Smooth muscle cell (in vitro differentiated cells): ENCODE measurements at regions not wholly inside any gene's neighbourhood (a gene's known extent, or its start where the extent isn't known, plus 50 kb on each side); places are given as distances from the start of the nearest gene placed in this dataset.
A peak's percentile ranks its signal among the peaks of the same experiment; 100 is the strongest.

Experiments used
- DNase-seq: peaks from one replicate; lab custom pipeline; 2025; ENCODE audit not compliant: unreplicated experiment; lab: John Stamatoyannopoulos, UW
- H2AFZ ChIP-seq: fragments of 200-600 bp; sonication (generic); 2 replicates; pipeline ENCODE4 v1.6.0; 2016; ENCODE audit warnings: antibody characterized with exemption, low read depth, mild to moderate bottlenecking
- H3F3A ChIP-seq: fragments of 200-600 bp; sonication (generic); 2 replicates; pipeline ENCODE4 v1.6.0; 2017; ENCODE audit warnings: antibody characterized with exemption, low read depth
- H3K27ac ChIP-seq: fragments of 200-600 bp; sonication (generic); 2 replicates; pipeline ENCODE4 v1.5.1; 2016; ENCODE audit warnings: low read depth, mild to moderate bottlenecking
- H3K27me3 ChIP-seq: fragments of 200-600 bp; sonication (generic); 2 replicates; pipeline ENCODE4 v1.6.1; 2016; ENCODE audit warnings: low read depth, mild to moderate bottlenecking
- H3K36me3 ChIP-seq: fragments of 200-600 bp; sonication (generic); 2 replicates; pipeline ENCODE4 v1.5.1; 2016; ENCODE audit warnings: low read depth
- H3K4me1 ChIP-seq: fragments of 200-600 bp; sonication (generic); 2 replicates; pipeline ENCODE4 v1.5.1; 2016; ENCODE audit warnings: low read depth
- H3K4me2 ChIP-seq: fragments of 200-600 bp; sonication (generic); 2 replicates; pipeline ENCODE4 v1.6.0; 2016; ENCODE audit warnings: mild to moderate bottlenecking
- H3K4me3 ChIP-seq: fragments of 200-600 bp; sonication (generic); 2 replicates; pipeline ENCODE4 v1.5.1; 2016; ENCODE audit warnings: mild to moderate bottlenecking
- H3K79me2 ChIP-seq: fragments of 200-600 bp; sonication (generic); 2 replicates; pipeline ENCODE4 v1.6.0; 2016; ENCODE audit warnings: low read depth, mild to moderate bottlenecking
- H3K9ac ChIP-seq: fragments of 200-600 bp; sonication (generic); 2 replicates; pipeline ENCODE4 v1.6.0; 2016; ENCODE audit warnings: low read depth
- H3K9me3 ChIP-seq: fragments of 200-600 bp; sonication (generic); replicated peaks from 2 replicates; pipeline ENCODE4 v1.5.1; 2016; ENCODE audit warnings: low read depth
- H4K20me1 ChIP-seq: fragments of 200-600 bp; sonication (generic); 2 replicates; pipeline ENCODE4 v1.6.0; 2016; ENCODE audit warnings: low read depth
- CTCF ChIP-seq: fragments of 200-600 bp; sonication (generic); IDR thresholded peaks from 2 replicates; pipeline ENCODE4 v1.5.1; 2017; ENCODE audit warnings: borderline replicate concordance, mild to moderate bottlenecking, antibody characterized with exemption; ENCODE audit not compliant: insufficient read depth, poor library complexity, severe bottlenecking
- WGBS: methylation state at CpG from one replicate; pipeline ENCODE4 v1.1.7; 2016; ENCODE audit warnings: low lambda C conversion rate; 5-methylcytosine and 5-hydroxymethylcytosine counted together

- Histone ChIP-seq H3K4me3 (no peak overlapping the region), H3K36me3 (no peaks in the 10 kb centered on the region)
- TF ChIP-seq CTCF = no peak
Measured at GRCh38 chr4:183763990-183764754, 105.1 kb downstream of the TRAPPC11 start.

GRCh38 chr4:183765251-183765911, 106.3 kb downstream of the TRAPPC11 start:
- Histone ChIP-seq H3K4me1 (no peaks in the 10 kb centered on the region), H3K36me3 (no peaks in the 10 kb centered on the region), H3K9me3 (no peaks in the 10 kb centered on the region), H3K27me3 (no peaks in the 10 kb centered on the region), H3K27ac (peak overlapping the region; percentile 9), H4K20me1 (no peaks in the 10 kb centered on the region), H3K9ac (no peak overlapping the region), H3F3A (no peaks in the 10 kb centered on the region), H2AFZ (no peak overlapping the region), H3K4me2 (no peak overlapping the region), H3K79me2 (no peaks in the 10 kb centered on the region), H3K4me3 (no peak overlapping the region)
- no peak for TF ChIP-seq CTCF
- no peak for DNase-seq
- WGBS = 75% methylated on average over 18 of the region's 18 CpGs

More at GRCh38 chr4:183763990-183764754, 105.1 kb downstream of the TRAPPC11 start:
- H3K27me3 ChIP-seq = no peaks in the 10 kb centered on the region
- H3K9ac ChIP-seq = no peak overlapping the region
- no peaks in the 10 kb centered on the region for H3K79me2 ChIP-seq
- no peaks in the 10 kb centered on the region for H3K4me1 ChIP-seq
- H3K4me2 ChIP-seq = no peak overlapping the region
- H4K20me1 ChIP-seq = no peaks in the 10 kb centered on the region
- no peak for DNase-seq
- no peaks in the 10 kb centered on the region for H3K9me3 ChIP-seq
- no peak overlapping the region for H3K27ac ChIP-seq
- WGBS = 90% methylated on average over 11 of the region's 11 CpGs
- H3F3A ChIP-seq = no peaks in the 10 kb centered on the region
- no peak overlapping the region for H2AFZ ChIP-seq

- H3K4me1 ChIP-seq = no peaks in the 10 kb centered on the region
- no peaks in the 10 kb centered on the region for H3K27me3 ChIP-seq
- H3K9ac ChIP-seq = no peak overlapping the region
- no peaks in the 10 kb centered on the region for H3K9me3 ChIP-seq
- H2AFZ ChIP-seq = no peak overlapping the region
- H3K79me2 ChIP-seq = no peaks in the 10 kb centered on the region
- H4K20me1 ChIP-seq = no peaks in the 10 kb centered on the region
- DNase-seq = no peak
- H3K27ac ChIP-seq = peak overlapping the region; percentile 9
- no peak overlapping the region for H3K4me3 ChIP-seq
- no peaks in the 10 kb centered on the region for H3F3A ChIP-seq
- no peak overlapping the region for H3K4me2 ChIP-seq
- H3K36me3 ChIP-seq = no peaks in the 10 kb centered on the region
- WGBS = 91% methylated on average over 12 of the region's 12 CpGs
- no peak for TF ChIP-seq CTCF
Measured at GRCh38 chr4:183766140-183766539, 107.0 kb downstream of the TRAPPC11 start.

GRCh38 chr4:183770906-183771305, 111.8 kb downstream of the TRAPPC11 start:
- no peaks in the 10 kb centered on the region for H4K20me1 ChIP-seq
- H3K4me3 ChIP-seq = no peak overlapping the region
- H3K27me3 ChIP-seq = no peaks in the 10 kb centered on the region
- no peak overlapping the region for H3K9ac ChIP-seq
- H2AFZ ChIP-seq = no peak overlapping the region
- H3K9me3 ChIP-seq = no peaks in the 10 kb centered on the region
- TF ChIP-seq CTCF = no peak
- no peak for DNase-seq
- H3K4me2 ChIP-seq = no peak overlapping the region
- H3K27ac ChIP-seq = no peak overlapping the region
- no peaks in the 10 kb centered on the region for H3K36me3 ChIP-seq
- no peaks in the 10 kb centered on the region for H3K4me1 ChIP-seq
- H3K79me2 ChIP-seq = no peaks in the 10 kb centered on the region
- H3F3A ChIP-seq = no peaks in the 10 kb centered on the region
- WGBS = 59% methylated on average over 7 of the region's 7 CpGs
